GM08714 (cell line): ENCODE measurements at regions not wholly inside any gene's neighbourhood (a gene's known extent, or its start where the extent isn't known, plus 50 kb on each side); places are given as distances from the start of the nearest gene placed in this dataset.

Experiments used
- H3K4me3 ChIP-seq: fragments of 200-500 bp; sonication (Bioruptor generic); 2 replicates; pipeline ENCODE4 v1.5.1; 2014; ENCODE audit warnings: mild to moderate bottlenecking, low read length, inconsistent platforms
- ZNF274 ChIP-seq: IDR thresholded peaks from 2 replicates; pipeline ENCODE4 v1.6.1; 2012; ENCODE audit warnings: mild to moderate bottlenecking, low read depth, low read length

GRCh38 chr16:17011712-17012111, 459.0 kb downstream of the XYLT1 start:
- H3K4me3 ChIP-seq = no peak overlapping the region
- no peak for TF ChIP-seq ZNF274

GRCh38 chr16:17013038-17013437, 457.7 kb downstream of the XYLT1 start:
- H3K4me3 ChIP-seq = no peak overlapping the region

GRCh38 chr16:17014484-17015121, 456.2 kb downstream of the XYLT1 start:
- no peak for TF ChIP-seq ZNF274
- peak overlapping the region; percentile 67; the same call in 1 of the 2 replicates for H3K4me3 ChIP-seq

More at GRCh38 chr16:17013038-17013437, 457.7 kb downstream of the XYLT1 start:
- TF ChIP-seq ZNF274 = no peak

- H3K4me3 ChIP-seq = no peak overlapping the region
- no peak for TF ChIP-seq ZNF274
Measured at GRCh38 chr16:17015702-17016101, 455.1 kb downstream of the XYLT1 start.

- no peak overlapping the region for H3K4me3 ChIP-seq
- no peak for TF ChIP-seq ZNF274
Measured at GRCh38 chr16:17017442-17017841, 453.3 kb downstream of the XYLT1 start.

- no peak for TF ChIP-seq ZNF274
Measured at GRCh38 chr16:17018585-17018939, 452.2 kb downstream of the XYLT1 start.

GRCh38 chr16:17019366-17019765, 451.4 kb downstream of the XYLT1 start:
- no peak for TF ChIP-seq ZNF274

More at GRCh38 chr16:17018585-17018939, 452.2 kb downstream of the XYLT1 start:
- H3K4me3 ChIP-seq = no peak overlapping the region

GRCh38 chr16:17023606-17024005, 447.2 kb downstream of the XYLT1 start:
- no peak overlapping the region for H3K4me3 ChIP-seq
- no peak for TF ChIP-seq ZNF274

More at GRCh38 chr16:17019366-17019765, 451.4 kb downstream of the XYLT1 start:
- H3K4me3 ChIP-seq = no peak overlapping the region

- TF ChIP-seq ZNF274 = no peak
- no peak overlapping the region for H3K4me3 ChIP-seq
Measured at GRCh38 chr16:17024514-17024913, 446.2 kb downstream of the XYLT1 start.

GRCh38 chr16:17026600-17027242, 444.0 kb downstream of the XYLT1 start:
- no peak for TF ChIP-seq ZNF274
- H3K4me3 ChIP-seq = no peak overlapping the region; the same call in 1 of the 2 replicates

GRCh38 chr16:17027488-17028129, 443.2 kb downstream of the XYLT1 start:
- H3K4me3 ChIP-seq = peak overlapping the region; percentile 1; the same call in 1 of the 2 replicates
- no peak for TF ChIP-seq ZNF274

GRCh38 chr16:17029602-17030350, 441.0 kb downstream of the XYLT1 start:
- H3K4me3 ChIP-seq = no peak overlapping the region
- no peak for TF ChIP-seq ZNF274

GRCh38 chr16:17031484-17032268, 439.1 kb downstream of the XYLT1 start:
- TF ChIP-seq ZNF274 = no peak
- no peak overlapping the region for H3K4me3 ChIP-seq
